Heart right ventricle (tissue), 16 donors: ENCODE measurements at regions not wholly inside any gene's neighbourhood (a gene's known extent, or its start where the extent isn't known, plus 50 kb on each side); places are given as distances from the start of the nearest gene placed in this dataset.

Experiments used
- ATAC-seq, 8 donors: fragments of 200-7000 bp; cut with Tn5 transposase; one replicate each; pipeline ENCODE4 v1.9.1; 2020; ENCODE audit warnings: mild to moderate bottlenecking in 8 of 8, moderate library complexity in 8 of 8, moderate number of reproducible peaks in 1 of 8
- DNase-seq, 2 donors: peaks; one replicate each; pipeline ENCODE4 v3.0.0-alpha.2; 2020
- H3K27ac ChIP-seq, 10 donors: fragments of 200-600 bp; sonication (generic) in 2 of 10; one replicate each; pipeline versions ENCODE4 v1.5.0 to v1.8.0; 2020 to 2022; ENCODE audit warnings: mild to moderate bottlenecking in 3 of 10
- H3K27me3 ChIP-seq, 7 donors: fragments of 200-600 bp; one replicate each; pipeline ENCODE4 v1.8.0; 2021 to 2022; ENCODE audit warnings: mild to moderate bottlenecking in 2 of 7
- H3K36me3 ChIP-seq, 9 donors: fragments of 200-600 bp; sonication (generic) in 1 of 9; one replicate each; pipeline versions ENCODE4 v1.5.0 to v1.8.0; 2020 to 2022; ENCODE audit warnings: mild to moderate bottlenecking in 2 of 9
- H3K4me1 ChIP-seq, 9 donors: fragments of 200-600 bp; sonication (generic) in 1 of 9; one replicate each; pipeline versions ENCODE4 v1.5.0 to v1.8.0; 2020 to 2022; ENCODE audit warnings: mild to moderate bottlenecking in 4 of 9
- H3K4me3 ChIP-seq, 10 donors: fragments of 200-600 bp; sonication (generic) in 2 of 10; one replicate each; pipeline versions ENCODE4 v1.5.0 to v1.8.0; 2020 to 2022; ENCODE audit warnings: mild to moderate bottlenecking in 7 of 10, moderate library complexity in 2 of 10
- H3K9me3 ChIP-seq, 11 donors: fragments of 200-600 bp in 10 of 11; sonication (generic) in 2 of 11; one replicate each; pipeline versions ENCODE4 v1.5.0 to v1.8.0; 2013 to 2022; ENCODE audit warnings: mild to moderate bottlenecking in 2 of 11, control low read depth in 1 of 11, moderate library complexity in 1 of 11
- WGBS, 2 donors: extraction: QIAGEN DNeasy Blood & Tissue Kit; methylation state at CpG; one replicate each; pipeline ENCODE4 v1.1.7; 2013; ENCODE audit warnings: inconsistent platforms in 1 of 2; 5-methylcytosine and 5-hydroxymethylcytosine counted together
- intact Hi-C, 10 donors: fragments of 100-400 bp; cut with DNase I; formaldehyde crosslinking; loops; one replicate each; pipeline versions ENCODE4 v1.11.1 to v1.14.2; 2022
- TF ChIP-seq, protein P1 (sequence below), 9 donors: fragments of 200-600 bp; sonication (generic) in 2 of 9; IDR thresholded peaks; one replicate each; pipeline versions ENCODE4 v1.5.0 to v1.8.0; 2021 to 2022; ENCODE audit warnings: antibody characterized with exemption in 9 of 9, mild to moderate bottlenecking in 5 of 9, moderate library complexity in 1 of 9
- donor health status: Arrhythmogenic right ventricular cardiomyopathy.
- donor health status: ischemic (EF 13 %, LVEDD 7.1; RV severe dilation, severe dysfunction).
- donor health status: healthy with polysubstance abuse.
- donor health status: DM: no; HTN: yes; CAD: no.
- donor health status: DM: no; HTN: no; CAD: no.
- donor health status: ischemic (EF 25% LVEDD 6.9; RV normal size, moderate dysfunction).
- donor health status: ischemic (EF 25% LVEDD 5.7; RV mildly dilated, moderate dysfunction).
- donor health status: healthy.
- donor health status: DM: yes; HTN: yes; CAD: no.
- donor health status: Ischemic cardiomyopathy.
- donor health status: ischemic (EF 35%, LVEDD 5.7; RV mildly dilated, moderate dysfunction).
- donor health status: nonischemic (EF 11% LVEDD 7.7; RV severe dilation, severe dysfunction).
- donor health status: DM: yes; HTN: yes; CAD: no.
- donor health status: PGD.
- donor health status: ischemic (EF 29% LVEDD 5.4; RV normal size, mild dysfunction).
- donor health status: nonischemic (EF 23%, LVEDD 6.1; RV moderate dilation, normal function).

DNA sequence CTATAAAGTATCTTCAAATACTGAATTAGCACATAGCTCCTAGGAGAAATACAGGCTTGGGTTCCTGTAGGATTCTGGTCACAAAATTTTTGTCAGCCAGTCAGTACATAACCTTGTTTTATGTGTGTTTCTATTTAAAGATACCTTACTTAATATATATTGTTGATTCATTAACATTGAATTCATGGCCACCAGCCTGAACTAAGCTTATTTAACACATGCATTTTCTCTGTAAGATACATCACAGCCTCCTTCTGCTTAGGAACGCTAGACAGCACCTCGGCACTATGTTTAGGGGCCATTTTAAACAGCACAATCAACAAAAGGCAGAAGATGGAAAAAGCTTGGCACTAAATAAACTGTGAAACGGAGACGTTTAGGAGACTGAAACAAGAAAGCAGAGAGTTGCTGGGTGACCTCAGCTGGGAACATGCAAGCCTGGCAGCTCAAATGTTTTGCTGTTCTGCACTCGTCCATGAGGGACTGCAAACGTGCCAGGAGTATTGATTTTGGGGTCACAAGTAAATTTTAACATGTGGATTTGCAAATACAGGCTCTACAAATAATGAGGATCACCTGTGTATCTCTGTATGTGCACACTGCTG is 432.2 kb upstream of the TPM1 start:
- Histone ChIP-seq H3K4me3 (no peak overlapping the region), H3K27ac (no peak overlapping the region), H3K4me1 (peaks cover 0 to 36% (median 8%) of the 10 kb centered on the region in 9 donors), H3K36me3 (no peaks in the 10 kb centered on the region), H3K27me3 (no peaks in the 10 kb centered on the region), H3K9me3 (no peaks in the 10 kb centered on the region)
- ATAC-seq (no peak), DNase-seq (no peak)
- intact Hi-C loops, result loop anchor here in 1 of 10 donors (10.0 kb wide), 1 partner anchor 54 kb away; no protein-coding TSS in a partner anchor
- 65 to 68% methylated on average over 6 of the region's 6 CpGs for WGBS, 2 donors
- TF ChIP-seq, protein P1, sequence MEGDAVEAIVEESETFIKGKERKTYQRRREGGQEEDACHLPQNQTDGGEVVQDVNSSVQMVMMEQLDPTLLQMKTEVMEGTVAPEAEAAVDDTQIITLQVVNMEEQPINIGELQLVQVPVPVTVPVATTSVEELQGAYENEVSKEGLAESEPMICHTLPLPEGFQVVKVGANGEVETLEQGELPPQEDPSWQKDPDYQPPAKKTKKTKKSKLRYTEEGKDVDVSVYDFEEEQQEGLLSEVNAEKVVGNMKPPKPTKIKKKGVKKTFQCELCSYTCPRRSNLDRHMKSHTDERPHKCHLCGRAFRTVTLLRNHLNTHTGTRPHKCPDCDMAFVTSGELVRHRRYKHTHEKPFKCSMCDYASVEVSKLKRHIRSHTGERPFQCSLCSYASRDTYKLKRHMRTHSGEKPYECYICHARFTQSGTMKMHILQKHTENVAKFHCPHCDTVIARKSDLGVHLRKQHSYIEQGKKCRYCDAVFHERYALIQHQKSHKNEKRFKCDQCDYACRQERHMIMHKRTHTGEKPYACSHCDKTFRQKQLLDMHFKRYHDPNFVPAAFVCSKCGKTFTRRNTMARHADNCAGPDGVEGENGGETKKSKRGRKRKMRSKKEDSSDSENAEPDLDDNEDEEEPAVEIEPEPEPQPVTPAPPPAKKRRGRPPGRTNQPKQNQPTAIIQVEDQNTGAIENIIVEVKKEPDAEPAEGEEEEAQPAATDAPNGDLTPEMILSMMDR (IDR thresholded peaks at IDR 0.05), result no peak

GRCh38 chr15:62611002-62611401 is 431.5 kb upstream of the TPM1 start:
- Histone ChIP-seq H3K4me1 (peaks cover 0 to 30% (median 7%) of the 10 kb centered on the region in 9 donors), H3K27me3 (no peaks in the 10 kb centered on the region), H3K27ac (no peak overlapping the region), H3K9me3 (no peaks in the 10 kb centered on the region), H3K4me3 (no peak overlapping the region), H3K36me3 (no peaks in the 10 kb centered on the region)
- 95 to 99% methylated on average over 2 of the region's 2 CpGs for WGBS, 2 donors
- DNase-seq, result no peak
- ATAC-seq, result no peak
- TF ChIP-seq, protein P1 (IDR thresholded peaks at IDR 0.05), result no peak
- intact Hi-C loops, result loop anchor here in 1 of 10 donors (10.0 kb wide), 1 partner anchor 54 kb away; no protein-coding TSS in a partner anchor

- Histone ChIP-seq H3K27me3 (no peaks in the 10 kb centered on the region), H3K4me3 (no peak overlapping the region), H3K9me3 (no peaks in the 10 kb centered on the region), H3K36me3 (no peaks in the 10 kb centered on the region), H3K27ac (no peak overlapping the region), H3K4me1 (peaks cover 0 to 26% (median 5%) of the 10 kb centered on the region in 9 donors)
- DNase-seq (no peak), ATAC-seq (no peak)
- intact Hi-C loops, result loop anchor here in 1 of 10 donors (10.0 kb wide), 1 partner anchor 53 kb away; no protein-coding TSS in a partner anchor
- TF ChIP-seq, protein P1 (IDR thresholded peaks at IDR 0.05), result no peak
- WGBS, 2 donors, result 89 to 95% methylated on average over 5 of the region's 5 CpGs
These were observed 430.3 kb upstream of the TPM1 start for GRCh38 chr15:62612183-62612733.

DNA sequence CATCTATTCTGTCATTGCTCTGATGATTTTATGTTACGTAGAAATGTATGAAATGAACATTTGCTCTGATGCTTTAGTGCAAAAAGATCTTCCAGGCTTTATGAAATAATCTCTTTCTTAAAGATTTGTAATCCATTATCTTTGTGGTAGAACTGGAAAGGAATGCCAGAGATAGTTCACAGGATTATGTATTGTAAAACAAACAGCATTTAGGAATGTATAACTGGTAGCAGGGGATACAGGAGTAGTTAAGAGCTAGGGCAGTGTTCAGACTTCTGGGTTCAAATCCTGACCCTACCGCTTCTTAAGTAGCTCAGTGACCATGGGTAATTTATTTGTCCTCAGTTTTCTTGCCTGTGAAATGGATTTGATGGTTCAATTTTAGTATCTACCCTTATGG is 429.8 kb upstream of the TPM1 start:
- WGBS, 2 donors, result 97 to 98% methylated on average over 2 of the region's 2 CpGs
- ATAC-seq, result no peak

More for the DNA sequence above, 429.8 kb upstream of the TPM1 start:
- intact Hi-C loops, result loop anchor here in 1 of 10 donors (10.0 kb wide), 1 partner anchor 52 kb away; no protein-coding TSS in a partner anchor
- DNase-seq, result no peak
- Histone ChIP-seq H3K9me3 (no peaks in the 10 kb centered on the region), H3K27me3 (no peaks in the 10 kb centered on the region), H3K27ac (no peak overlapping the region), H3K4me1 (peaks cover 0 to 25% (median 9%) of the 10 kb centered on the region in 9 donors), H3K36me3 (no peaks in the 10 kb centered on the region), H3K4me3 (no peak overlapping the region)
- TF ChIP-seq, protein P1 (IDR thresholded peaks at IDR 0.05), result no peak
